Neural crest cell (in vitro differentiated cells): ENCODE measurements at regions not wholly inside any gene's neighbourhood (a gene's known extent, or its start where the extent isn't known, plus 50 kb on each side); places are given as distances from the start of the nearest gene placed in this dataset.

Experiments
- DNase-seq: peaks from one replicate; pipeline ENCODE4 v3.0.0; 2021; ENCODE audit warnings: low read depth, mixed read lengths, low spot score
- H3K27ac Mint-ChIP-seq: one replicate; pipeline ENCODE4 v1.8.0; 2021; ENCODE audit warnings: mild to moderate bottlenecking, mixed read lengths; ENCODE audit not compliant: unreplicated experiment
- H3K27me3 Mint-ChIP-seq: 2 replicates; pipeline ENCODE4 v1.8.0; 2021; ENCODE audit warnings: low read depth, mild to moderate bottlenecking, mixed read lengths
- H3K36me3 Mint-ChIP-seq: 2 replicates; pipeline ENCODE4 v1.8.0; 2021; ENCODE audit warnings: low read depth, mild to moderate bottlenecking, mixed read lengths
- H3K4me1 Mint-ChIP-seq: 2 replicates; pipeline ENCODE4 v1.8.0; 2021; ENCODE audit warnings: mixed read lengths
- H3K4me3 Mint-ChIP-seq: one replicate; pipeline ENCODE4 v1.8.0; 2021; ENCODE audit warnings: mild to moderate bottlenecking, mixed read lengths
- H3K9me3 Mint-ChIP-seq: 2 replicates; pipeline ENCODE4 v1.8.0; 2021; ENCODE audit warnings: mixed read lengths
- TF ChIP-seq, protein P1 (sequence below): fragments of 200-600 bp; sonication (generic); conservative IDR thresholded peaks from 2 replicates; pipeline ENCODE4 v1.5.0; 2021; ENCODE audit warnings: antibody characterized with exemption, mild to moderate bottlenecking

DNA sequence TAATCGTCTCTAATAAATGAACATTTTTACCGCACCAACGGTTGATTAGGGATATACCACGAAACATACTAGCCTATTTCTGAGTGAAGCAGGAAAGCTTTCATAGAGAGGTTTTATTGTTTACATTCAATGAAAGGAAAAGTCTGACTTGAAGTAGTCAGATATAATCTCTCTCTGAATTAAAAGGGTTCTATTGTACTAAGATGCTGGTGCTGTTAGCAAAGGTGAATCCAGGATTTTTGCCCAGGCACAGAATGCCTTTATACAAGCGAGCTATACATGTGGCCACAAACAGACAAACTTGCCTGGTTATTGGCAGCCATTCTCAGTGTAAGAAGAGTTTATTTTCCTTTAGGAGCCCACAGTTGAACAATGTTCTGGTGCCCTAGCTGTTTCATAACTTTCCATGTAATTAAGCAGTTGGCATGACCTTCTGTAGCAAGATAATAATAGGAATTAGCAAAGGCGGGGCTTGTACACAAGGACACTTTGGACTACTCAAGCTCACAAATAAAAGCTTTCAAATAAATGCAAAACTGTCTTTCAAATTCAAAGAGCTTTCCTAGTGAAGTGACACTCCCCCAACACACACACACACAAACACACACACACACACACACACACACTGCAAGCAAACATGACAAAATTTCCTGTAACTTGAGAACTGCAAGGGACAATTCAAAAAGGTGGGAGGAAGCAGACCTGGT is 198.7 kb upstream of the MAP3K1 start:
- H3K9me3 Mint-ChIP-seq: peaks cover 18% of the 10 kb centered on the region
- H3K4me1 Mint-ChIP-seq: peaks cover 10% of the 10 kb centered on the region
- no peak overlapping the region for H3K4me3 Mint-ChIP-seq
- H3K36me3 Mint-ChIP-seq: peaks cover 15% of the 10 kb centered on the region
- H3K27ac Mint-ChIP-seq: no peak overlapping the region
- no peak for DNase-seq
- H3K27me3 Mint-ChIP-seq: no peaks in the 10 kb centered on the region
- TF ChIP-seq, protein P1, sequence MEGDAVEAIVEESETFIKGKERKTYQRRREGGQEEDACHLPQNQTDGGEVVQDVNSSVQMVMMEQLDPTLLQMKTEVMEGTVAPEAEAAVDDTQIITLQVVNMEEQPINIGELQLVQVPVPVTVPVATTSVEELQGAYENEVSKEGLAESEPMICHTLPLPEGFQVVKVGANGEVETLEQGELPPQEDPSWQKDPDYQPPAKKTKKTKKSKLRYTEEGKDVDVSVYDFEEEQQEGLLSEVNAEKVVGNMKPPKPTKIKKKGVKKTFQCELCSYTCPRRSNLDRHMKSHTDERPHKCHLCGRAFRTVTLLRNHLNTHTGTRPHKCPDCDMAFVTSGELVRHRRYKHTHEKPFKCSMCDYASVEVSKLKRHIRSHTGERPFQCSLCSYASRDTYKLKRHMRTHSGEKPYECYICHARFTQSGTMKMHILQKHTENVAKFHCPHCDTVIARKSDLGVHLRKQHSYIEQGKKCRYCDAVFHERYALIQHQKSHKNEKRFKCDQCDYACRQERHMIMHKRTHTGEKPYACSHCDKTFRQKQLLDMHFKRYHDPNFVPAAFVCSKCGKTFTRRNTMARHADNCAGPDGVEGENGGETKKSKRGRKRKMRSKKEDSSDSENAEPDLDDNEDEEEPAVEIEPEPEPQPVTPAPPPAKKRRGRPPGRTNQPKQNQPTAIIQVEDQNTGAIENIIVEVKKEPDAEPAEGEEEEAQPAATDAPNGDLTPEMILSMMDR: no peak

DNA sequence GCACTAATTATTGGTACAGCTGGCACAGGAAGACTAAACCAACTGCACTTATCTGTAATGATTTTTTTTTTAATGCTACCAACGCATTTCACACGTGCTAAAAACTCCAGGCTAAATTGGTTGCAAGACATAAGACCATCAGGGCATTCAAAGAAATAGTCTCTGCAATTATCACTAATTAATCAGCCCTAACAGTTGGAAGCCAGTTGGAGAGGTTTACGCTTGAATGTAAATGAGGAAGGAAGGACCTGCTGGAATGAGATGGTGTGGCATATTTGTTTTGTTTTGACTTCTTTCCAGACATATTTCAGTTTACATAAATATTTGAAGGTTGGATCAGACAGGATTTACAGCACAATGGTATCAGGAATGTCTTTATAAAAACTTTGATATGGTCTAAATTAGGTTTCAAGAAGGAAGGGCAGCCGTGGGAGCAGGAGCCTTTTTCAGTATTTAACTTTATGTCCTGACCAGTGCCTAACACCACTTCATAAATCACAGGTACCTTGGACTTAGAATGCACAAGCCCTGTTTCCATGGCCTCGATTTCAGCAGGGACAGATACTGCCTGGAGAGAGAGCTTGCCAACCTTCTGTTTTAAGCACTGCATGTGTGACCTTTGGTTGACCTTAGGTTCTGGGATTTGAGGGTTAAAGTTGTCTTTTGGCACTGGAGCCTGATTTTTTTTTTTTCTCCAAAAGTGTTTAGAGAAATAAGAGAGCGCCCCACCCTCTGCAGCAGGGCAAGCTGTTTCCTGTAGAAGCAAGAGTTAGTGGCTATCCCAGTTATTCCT is 199.8 kb upstream of the MAP3K1 start:
- Mint-ChIP-seq H3K4me1 (peaks cover 10% of the 10 kb centered on the region), H3K27ac (no peak overlapping the region), H3K27me3 (no peaks in the 10 kb centered on the region), H3K9me3 (peaks cover 23% of the 10 kb centered on the region), H3K36me3 (peaks cover 9% of the 10 kb centered on the region), H3K4me3 (no peak overlapping the region)
- TF ChIP-seq, protein P1: no peak
- DNase-seq: no peak

DNA sequence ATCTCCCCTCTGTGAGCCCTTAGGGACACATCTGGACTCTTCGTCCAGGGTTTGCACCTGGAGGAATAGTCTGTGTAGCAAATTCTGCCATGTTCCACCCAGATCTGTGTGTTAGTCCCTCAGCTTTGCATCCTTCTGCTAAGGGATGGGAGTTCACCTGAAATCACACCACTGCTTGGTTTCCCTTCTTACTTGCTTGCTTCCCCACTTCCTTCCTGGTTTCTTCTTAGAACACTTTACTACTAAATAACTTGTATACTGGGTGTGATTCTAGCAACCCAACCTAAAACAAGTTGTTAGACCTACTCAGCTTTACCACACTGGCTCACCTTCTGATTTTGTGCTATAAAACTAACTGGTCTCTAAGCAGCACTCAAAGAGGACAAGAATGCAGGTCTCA is 202.6 kb upstream of the MAP3K1 start:
- DNase-seq: no peak
- TF ChIP-seq, protein P1: no peak
- H3K27me3 Mint-ChIP-seq: no peaks in the 10 kb centered on the region
- no peak overlapping the region for H3K27ac Mint-ChIP-seq
- no peak overlapping the region for H3K4me3 Mint-ChIP-seq
- H3K9me3 Mint-ChIP-seq: peaks cover 12% of the 10 kb centered on the region
- peaks cover 11% of the 10 kb centered on the region for H3K4me1 Mint-ChIP-seq
- peaks cover 4% of the 10 kb centered on the region for H3K36me3 Mint-ChIP-seq

DNA sequence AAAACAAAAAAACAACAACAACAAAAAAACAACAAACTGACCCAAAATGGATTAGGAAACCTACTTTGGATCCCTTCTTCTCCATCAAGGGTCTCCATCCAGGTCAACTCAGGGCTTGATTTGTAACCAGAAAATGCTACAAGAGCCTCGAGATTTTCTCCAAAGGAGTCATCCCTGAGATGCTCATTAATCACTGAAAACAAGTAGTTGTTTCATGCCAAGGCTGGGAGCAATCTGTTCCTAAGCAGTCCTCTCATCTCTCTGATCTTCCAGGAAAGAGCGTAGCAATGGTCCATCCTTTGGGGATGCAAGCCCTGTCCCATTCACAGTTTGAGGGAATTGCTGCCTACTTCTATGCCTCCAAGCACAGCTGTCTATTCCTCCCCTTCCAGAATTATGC is 203.0 kb upstream of the MAP3K1 start:
- peaks cover 15% of the 10 kb centered on the region for H3K4me1 Mint-ChIP-seq

DNA sequence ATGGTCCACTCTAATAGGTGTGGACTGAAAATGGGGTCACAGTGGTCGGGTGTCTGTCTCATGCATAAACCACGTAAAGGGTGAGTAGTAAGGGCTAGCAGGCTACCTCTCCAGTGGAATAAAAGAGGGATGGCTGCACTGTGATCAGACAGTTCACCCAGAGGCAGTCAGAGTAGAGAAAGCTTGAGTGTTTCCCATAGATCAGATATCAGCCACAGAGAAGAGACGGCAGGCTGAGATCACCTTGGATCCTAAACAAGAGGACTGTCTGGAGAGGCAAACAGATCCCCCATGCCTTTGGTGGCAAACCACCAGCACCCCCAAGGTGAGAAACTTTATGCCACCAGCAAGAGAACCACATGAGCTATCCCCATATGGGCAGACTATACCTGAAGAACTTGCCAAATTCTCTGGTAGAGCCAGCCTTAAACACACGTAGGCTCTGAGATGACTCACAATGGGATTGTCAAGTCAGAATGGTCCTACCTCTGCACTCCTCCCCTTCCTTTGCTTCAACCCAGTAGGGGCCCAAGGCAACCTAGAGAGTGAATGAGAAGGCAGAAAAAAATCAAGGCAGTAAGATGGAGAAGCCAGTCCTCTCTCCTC is 205.2 kb upstream of the MAP3K1 start:
- Mint-ChIP-seq H3K4me1 (peaks cover 8% of the 10 kb centered on the region), H3K4me3 (no peak overlapping the region), H3K36me3 (peaks cover 4% of the 10 kb centered on the region), H3K27me3 (no peaks in the 10 kb centered on the region), H3K9me3 (peaks cover 12% of the 10 kb centered on the region), H3K27ac (no peak overlapping the region)
- TF ChIP-seq, protein P1: no peak
- DNase-seq: no peak

More for the DNA sequence above, 203.0 kb upstream of the MAP3K1 start:
- no peak overlapping the region for H3K4me3 Mint-ChIP-seq
- H3K9me3 Mint-ChIP-seq: peaks cover 12% of the 10 kb centered on the region
- H3K27ac Mint-ChIP-seq: no peak overlapping the region
- H3K27me3 Mint-ChIP-seq: no peaks in the 10 kb centered on the region
- H3K36me3 Mint-ChIP-seq: peaks cover 4% of the 10 kb centered on the region
- TF ChIP-seq, protein P1: no peak
- no peak for DNase-seq
